ENCODE measurements at regions not wholly inside any gene's neighbourhood (a gene's known extent, or its start where the extent isn't known, plus 50 kb on each side); places are given as distances from the start of the nearest gene placed in this dataset.

- ChIA-PET POLR2A (no interaction called here), CTCF (no interaction called here)
- Histone ChIP-seq H3K9me3 (ENCODE audit: control insufficient read depth, insufficient read depth, low read length) (peaks cover 46% of the 10 kb centered on the region), H3K4me3 (ENCODE audit: low read depth, low read length) (no peak overlapping the region), H3K27ac (ENCODE audit: low read depth, low read length) (no peak overlapping the region), H3K27me3 (ENCODE audit: control insufficient read depth, insufficient read depth, low read length) (no peaks in the 10 kb centered on the region)
- no peak for TF ChIP-seq CTCF (IDR thresholded peaks at IDR 0.05; ENCODE audit: low read depth, low read length)
- no peak for DNase-seq (ENCODE audit: low read depth, low spot score)
These were observed 135.7 kb upstream of the MGMT start for GRCh38 chr10:129331207-129331838.

- ChIA-PET POLR2A (no interaction called here), CTCF (no interaction called here)
- no peak for DNase-seq (ENCODE audit: low read depth, low spot score)
- no peak for TF ChIP-seq CTCF (IDR thresholded peaks at IDR 0.05; ENCODE audit: low read depth, low read length)
- H3K27me3 ChIP-seq (ENCODE audit: control insufficient read depth, insufficient read depth, low read length): no peaks in the 10 kb centered on the region
- H3K27ac ChIP-seq (ENCODE audit: low read depth, low read length): no peak overlapping the region
- H3K9me3 ChIP-seq (ENCODE audit: control insufficient read depth, insufficient read depth, low read length): peaks cover 46% of the 10 kb centered on the region
- no peak overlapping the region for H3K4me3 ChIP-seq (ENCODE audit: low read depth, low read length)
These were observed 135.2 kb upstream of the MGMT start for GRCh38 chr10:129331839-129332220.

DNA sequence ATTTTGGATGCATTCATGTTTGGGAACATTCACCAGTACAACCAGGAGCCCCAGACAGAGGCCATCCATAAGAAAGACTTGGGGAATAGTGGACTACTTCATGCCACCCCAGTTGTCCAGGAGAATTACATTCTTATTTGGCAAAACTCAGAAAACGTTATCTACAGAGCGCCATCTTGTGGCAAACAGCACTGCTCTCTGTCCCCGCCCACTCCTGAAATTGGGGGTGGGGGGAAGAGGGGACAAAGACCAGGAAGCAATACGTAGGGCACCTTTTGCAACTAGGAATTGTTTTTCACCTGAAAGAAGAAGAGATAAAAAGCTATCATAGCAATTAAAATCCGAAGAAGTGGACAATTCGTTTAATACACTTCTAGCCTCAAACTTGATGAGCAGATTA is 134.6 kb upstream of the MGMT start:
- no peak for TF ChIP-seq CTCF (IDR thresholded peaks at IDR 0.05; ENCODE audit: low read depth, low read length)

GRCh38 chr10:129333706-129334105 is 133.3 kb upstream of the MGMT start:
- Histone ChIP-seq H3K9me3 (ENCODE audit: control insufficient read depth, insufficient read depth, low read length) (peaks cover 39% of the 10 kb centered on the region), H3K4me3 (ENCODE audit: low read depth, low read length) (no peak overlapping the region), H3K27me3 (ENCODE audit: control insufficient read depth, insufficient read depth, low read length) (no peaks in the 10 kb centered on the region), H3K27ac (ENCODE audit: low read depth, low read length) (no peak overlapping the region)
- no peak for DNase-seq (ENCODE audit: low read depth, low spot score)
- no peak for TF ChIP-seq CTCF (IDR thresholded peaks at IDR 0.05; ENCODE audit: low read depth, low read length)
- ChIA-PET POLR2A (no interaction called here), CTCF (no interaction called here)

More for the DNA sequence above, 134.6 kb upstream of the MGMT start:
- CTCF ChIA-PET: no interaction called here
- POLR2A ChIA-PET: no interaction called here
- DNase-seq (ENCODE audit: low read depth, low spot score): no peak
- H3K9me3 ChIP-seq (ENCODE audit: control insufficient read depth, insufficient read depth, low read length): peaks cover 46% of the 10 kb centered on the region
- no peaks in the 10 kb centered on the region for H3K27me3 ChIP-seq (ENCODE audit: control insufficient read depth, insufficient read depth, low read length)
- no peak overlapping the region for H3K27ac ChIP-seq (ENCODE audit: low read depth, low read length)
- no peak overlapping the region for H3K4me3 ChIP-seq (ENCODE audit: low read depth, low read length)

GRCh38 chr10:129334266-129334665 is 132.8 kb upstream of the MGMT start:
- no peak for TF ChIP-seq CTCF (IDR thresholded peaks at IDR 0.05; ENCODE audit: low read depth, low read length)
- no peak overlapping the region for H3K4me3 ChIP-seq (ENCODE audit: low read depth, low read length)
- H3K27me3 ChIP-seq (ENCODE audit: control insufficient read depth, insufficient read depth, low read length): no peaks in the 10 kb centered on the region
- H3K27ac ChIP-seq (ENCODE audit: low read depth, low read length): no peak overlapping the region
- POLR2A ChIA-PET: interaction anchor here (0.7 kb wide), 1 partner anchor 9 kb away, joined by 4 read pairs; no protein-coding TSS in a partner anchor
- CTCF ChIA-PET: no interaction called here
- peaks cover 42% of the 10 kb centered on the region for H3K9me3 ChIP-seq (ENCODE audit: control insufficient read depth, insufficient read depth, low read length)
- no peak for DNase-seq (ENCODE audit: low read depth, low spot score)
